Hepatocyte (in vitro differentiated cells): ENCODE measurements at regions not wholly inside any gene's neighbourhood (a gene's known extent, or its start where the extent isn't known, plus 50 kb on each side); places are given as distances from the start of the nearest gene placed in this dataset.

Experiments
- DNase-seq: peaks from one replicate; pipeline ENCODE4 v3.0.0-alpha.2; 2016; ENCODE audit warnings: low spot score
- H2AFZ ChIP-seq: fragments of 200-600 bp; sonication (generic); 2 replicates; pipeline ENCODE4 v1.6.0; 2016; ENCODE audit warnings: antibody characterized with exemption, mild to moderate bottlenecking
- H3K27ac ChIP-seq: fragments of 200-600 bp; sonication (generic); 2 replicates; pipeline ENCODE4 v1.5.1; 2016; ENCODE audit warnings: mild to moderate bottlenecking
- H3K27me3 ChIP-seq: fragments of 200-600 bp; sonication (generic); 2 replicates; pipeline ENCODE4 v1.6.1; 2016
- H3K36me3 ChIP-seq: fragments of 200-600 bp; sonication (generic); replicated peaks from 2 replicates; pipeline ENCODE4 v1.5.1; 2016; ENCODE audit warnings: low read depth; ENCODE audit not compliant: insufficient read depth
- H3K4me1 ChIP-seq: fragments of 200-600 bp; sonication (generic); 2 replicates; pipeline ENCODE4 v1.5.1; 2016; ENCODE audit warnings: mild to moderate bottlenecking, moderate library complexity; ENCODE audit not compliant: insufficient read depth
- H3K4me2 ChIP-seq: fragments of 200-600 bp; sonication (generic); 2 replicates; pipeline ENCODE4 v1.6.0; 2016
- H3K4me3 ChIP-seq: fragments of 200-600 bp; sonication (generic); 2 replicates; pipeline ENCODE4 v1.5.1; 2016; ENCODE audit warnings: mild to moderate bottlenecking
- H3K79me2 ChIP-seq: fragments of 200-600 bp; sonication (generic); 2 replicates; pipeline ENCODE4 v1.6.0; 2017; ENCODE audit warnings: mild to moderate bottlenecking
- H3K9me2 ChIP-seq: fragments of 200-600 bp; sonication (generic); replicated peaks from 2 replicates; pipeline ENCODE4 v1.6.0; 2017; ENCODE audit warnings: mild to moderate bottlenecking; ENCODE audit not compliant: insufficient read depth
- H3K9me3 ChIP-seq: fragments of 200-600 bp; sonication (generic); 2 replicates; pipeline ENCODE4 v1.5.1; 2016; ENCODE audit warnings: low read depth, mild to moderate bottlenecking
- H4K20me1 ChIP-seq: fragments of 200-600 bp; sonication (generic); 2 replicates; pipeline ENCODE4 v1.6.0; 2016; ENCODE audit warnings: mild to moderate bottlenecking; ENCODE audit not compliant: insufficient read depth, poor library complexity, severe bottlenecking
- CTCF ChIP-seq: fragments of 200-600 bp; sonication (generic); IDR thresholded peaks from 2 replicates; pipeline ENCODE4 v1.5.1; 2016; ENCODE audit warnings: antibody characterized with exemption, mild to moderate bottlenecking; ENCODE audit not compliant: poor library complexity
- EZH2 ChIP-seq: fragments of 200-600 bp; sonication (generic); IDR thresholded peaks from 2 replicates; pipeline ENCODE4 v1.6.1; 2016; ENCODE audit warnings: antibody characterized with exemption, mild to moderate bottlenecking, borderline replicate concordance
- EZH2phosphoT487 ChIP-seq: fragments of 200-600 bp; sonication (generic); IDR thresholded peaks from one replicate; pipeline ENCODE4 v1.6.1; 2018; ENCODE audit warnings: antibody characterized with exemption, mild to moderate bottlenecking, low read depth, moderate library complexity; ENCODE audit not compliant: unreplicated experiment, severe bottlenecking
- WGBS: methylation state at CpG from one replicate; pipeline ENCODE4 v1.1.6; 2016; ENCODE audit warnings: low lambda C conversion rate; ENCODE audit errors: missing lambda C conversion rate; 5-methylcytosine and 5-hydroxymethylcytosine counted together

- H3K4me1 ChIP-seq = no peaks in the 10 kb centered on the region
- no peak overlapping the region for H2AFZ ChIP-seq
- H4K20me1 ChIP-seq = no peaks in the 10 kb centered on the region
- H3K4me3 ChIP-seq = no peak overlapping the region
- no peaks in the 10 kb centered on the region for H3K27me3 ChIP-seq
- 85% methylated on average over 13 of the region's 13 CpGs for WGBS
- H3K9me2 ChIP-seq = no peaks in the 10 kb centered on the region
- H3K36me3 ChIP-seq = no peaks in the 10 kb centered on the region
- H3K4me2 ChIP-seq = no peak overlapping the region
- H3K79me2 ChIP-seq = no peaks in the 10 kb centered on the region
- DNase-seq = no peak
- TF ChIP-seq EZH2 (no peak), EZH2phosphoT487 (no peak), CTCF (no peak)
- no peaks in the 10 kb centered on the region for H3K9me3 ChIP-seq
- no peak overlapping the region for H3K27ac ChIP-seq
Observed at GRCh38 chr5:4083591-4084337, 488.1 kb downstream of the IRX1 start.

GRCh38 chr5:4086081-4086480 lies 490.4 kb downstream of the IRX1 start:
- WGBS = 90% methylated on average over 4 of the region's 4 CpGs
- no peak overlapping the region for H2AFZ ChIP-seq
- no peak for DNase-seq
- no peak overlapping the region for H3K4me3 ChIP-seq
- no peaks in the 10 kb centered on the region for H3K79me2 ChIP-seq
- H3K9me2 ChIP-seq = no peaks in the 10 kb centered on the region
- H3K9me3 ChIP-seq = no peaks in the 10 kb centered on the region
- H3K27me3 ChIP-seq = no peaks in the 10 kb centered on the region
- no peak overlapping the region for H3K27ac ChIP-seq
- no peak overlapping the region for H3K4me2 ChIP-seq
- H3K36me3 ChIP-seq = no peaks in the 10 kb centered on the region
- no peaks in the 10 kb centered on the region for H4K20me1 ChIP-seq
- TF ChIP-seq EZH2 (no peak), CTCF (no peak), EZH2phosphoT487 (no peak)
- H3K4me1 ChIP-seq = no peaks in the 10 kb centered on the region

- Histone ChIP-seq H4K20me1 (no peaks in the 10 kb centered on the region), H3K9me3 (no peaks in the 10 kb centered on the region), H2AFZ (no peak overlapping the region), H3K36me3 (no peaks in the 10 kb centered on the region), H3K9me2 (no peaks in the 10 kb centered on the region), H3K79me2 (no peaks in the 10 kb centered on the region), H3K4me1 (no peaks in the 10 kb centered on the region), H3K4me3 (no peak overlapping the region), H3K27me3 (no peaks in the 10 kb centered on the region), H3K4me2 (no peak overlapping the region), H3K27ac (no peak overlapping the region)
- 88% methylated on average over 8 of the region's 8 CpGs for WGBS
- TF ChIP-seq CTCF (no peak), EZH2 (no peak), EZH2phosphoT487 (no peak)
- no peak for DNase-seq
Observed at GRCh38 chr5:4087110-4087509, 491.5 kb downstream of the IRX1 start.
